ENCODE measurements at regions not wholly inside any gene's neighbourhood (a gene's known extent, or its start where the extent isn't known, plus 50 kb on each side); places are given as distances from the start of the nearest gene placed in this dataset.

DNA sequence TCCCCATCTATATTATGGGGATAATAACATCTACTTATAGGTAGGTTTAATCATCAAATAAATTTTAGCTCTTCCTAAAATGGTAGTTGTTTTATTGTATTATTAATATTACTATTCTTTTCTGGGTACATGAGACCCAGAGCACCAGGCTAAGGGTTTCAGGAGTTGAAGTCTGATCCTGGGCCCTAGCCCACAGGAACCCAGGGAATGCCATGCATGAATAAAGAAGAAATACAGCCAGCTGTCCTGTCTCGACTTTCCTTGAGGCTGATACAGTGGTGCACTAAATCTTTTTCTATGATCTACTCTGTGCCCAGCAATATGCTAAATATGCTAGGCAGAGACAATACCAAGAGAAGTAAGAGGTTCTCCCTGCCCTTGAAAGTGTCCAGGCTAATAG, 72.1 kb upstream of the ATP2C1 start:
- TF ChIP-seq, protein P1, sequence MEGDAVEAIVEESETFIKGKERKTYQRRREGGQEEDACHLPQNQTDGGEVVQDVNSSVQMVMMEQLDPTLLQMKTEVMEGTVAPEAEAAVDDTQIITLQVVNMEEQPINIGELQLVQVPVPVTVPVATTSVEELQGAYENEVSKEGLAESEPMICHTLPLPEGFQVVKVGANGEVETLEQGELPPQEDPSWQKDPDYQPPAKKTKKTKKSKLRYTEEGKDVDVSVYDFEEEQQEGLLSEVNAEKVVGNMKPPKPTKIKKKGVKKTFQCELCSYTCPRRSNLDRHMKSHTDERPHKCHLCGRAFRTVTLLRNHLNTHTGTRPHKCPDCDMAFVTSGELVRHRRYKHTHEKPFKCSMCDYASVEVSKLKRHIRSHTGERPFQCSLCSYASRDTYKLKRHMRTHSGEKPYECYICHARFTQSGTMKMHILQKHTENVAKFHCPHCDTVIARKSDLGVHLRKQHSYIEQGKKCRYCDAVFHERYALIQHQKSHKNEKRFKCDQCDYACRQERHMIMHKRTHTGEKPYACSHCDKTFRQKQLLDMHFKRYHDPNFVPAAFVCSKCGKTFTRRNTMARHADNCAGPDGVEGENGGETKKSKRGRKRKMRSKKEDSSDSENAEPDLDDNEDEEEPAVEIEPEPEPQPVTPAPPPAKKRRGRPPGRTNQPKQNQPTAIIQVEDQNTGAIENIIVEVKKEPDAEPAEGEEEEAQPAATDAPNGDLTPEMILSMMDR (conservative IDR thresholded peaks at IDR 0.05; ENCODE audit: low read depth, low read length): no peak
- no peak overlapping the region for H3K4me3 ChIP-seq (ENCODE audit: low read length)
- no peak for DNase-seq (ENCODE audit: low read depth)

DNA sequence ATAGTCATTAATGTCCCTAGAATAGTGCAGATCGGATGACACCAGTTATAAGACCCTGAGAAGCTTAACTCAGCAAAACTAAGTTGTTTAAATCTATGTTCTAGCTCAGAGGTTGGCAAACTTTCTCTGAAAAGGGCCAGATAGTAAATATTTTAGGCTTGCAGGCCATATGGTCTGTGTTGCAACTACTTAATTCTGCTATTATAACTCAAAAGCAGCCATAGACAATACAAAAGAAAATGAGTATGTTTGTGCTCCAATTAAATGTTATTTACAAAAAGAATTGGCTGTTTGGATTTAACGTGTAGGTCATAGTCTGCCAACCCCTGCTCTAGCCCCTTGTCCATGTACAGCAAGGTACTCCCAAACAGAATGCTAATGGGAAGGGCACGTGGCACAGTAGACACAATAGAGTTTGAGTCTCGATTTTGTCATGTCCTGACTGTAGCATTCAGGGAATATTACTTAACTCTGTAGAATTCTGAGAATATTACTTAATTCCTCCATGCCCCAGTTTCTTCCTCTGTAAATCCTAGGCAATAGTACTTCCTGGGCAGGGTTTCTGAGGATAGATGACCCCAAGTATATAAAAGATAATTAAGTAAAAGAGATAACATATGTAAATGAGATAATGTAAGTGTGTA, 70.5 kb upstream of the ATP2C1 start:
- TF ChIP-seq, protein P1 (conservative IDR thresholded peaks at IDR 0.05; ENCODE audit: low read depth, low read length): no peak
- no peak for DNase-seq (ENCODE audit: low read depth)
- H3K4me3 ChIP-seq (ENCODE audit: low read length): no peak overlapping the region

DNA sequence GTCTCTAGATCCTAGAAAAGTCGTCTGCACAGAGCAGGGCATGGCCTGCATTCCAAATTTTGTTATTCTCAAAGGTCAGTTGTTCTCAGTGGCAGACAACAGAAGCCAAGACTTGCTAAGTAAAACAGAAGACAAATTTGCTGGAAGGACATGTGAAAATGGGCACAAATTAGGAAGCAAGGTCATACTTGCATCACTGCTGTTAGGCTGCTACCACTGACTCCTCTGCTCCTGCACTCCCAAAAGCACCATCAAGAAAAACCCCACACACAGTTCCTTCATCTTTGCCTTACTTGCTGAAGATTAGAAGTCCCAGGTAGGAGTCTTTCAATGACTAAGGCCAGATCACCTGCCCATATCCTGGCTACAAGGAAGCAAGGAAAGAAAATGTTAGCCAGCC, 69.9 kb upstream of the ATP2C1 start:
- TF ChIP-seq, protein P1 (conservative IDR thresholded peaks at IDR 0.05; ENCODE audit: low read depth, low read length): no peak
- no peak for DNase-seq (ENCODE audit: low read depth)
- H3K4me3 ChIP-seq (ENCODE audit: low read length): no peak overlapping the region

DNA sequence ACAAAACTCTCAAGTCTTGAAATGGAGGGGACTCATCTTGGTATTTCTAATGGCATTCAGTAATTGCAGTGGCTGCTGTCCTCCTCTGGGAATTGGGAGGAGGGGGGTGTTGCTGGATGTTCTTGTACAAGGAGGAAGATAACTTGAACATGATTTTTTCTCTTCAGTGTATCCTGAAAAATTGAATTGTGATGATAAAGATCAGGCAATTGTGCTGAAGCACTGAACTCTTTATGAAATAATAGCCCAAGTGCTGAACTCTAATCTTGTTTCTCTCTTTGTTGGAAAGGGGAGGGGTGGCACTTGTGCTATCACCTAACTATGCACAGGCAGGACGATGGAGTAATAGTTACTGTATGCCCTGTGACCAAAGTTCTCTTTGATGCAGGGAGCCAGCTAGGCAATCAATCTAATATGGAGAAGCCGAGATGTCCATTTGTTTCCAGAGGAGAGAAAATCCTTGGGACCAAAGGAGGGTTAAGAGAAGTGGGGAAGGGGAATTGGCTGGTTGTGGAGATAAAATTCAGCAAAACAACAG, 68.1 kb upstream of the ATP2C1 start:
- H3K4me3 ChIP-seq (ENCODE audit: low read length): no peak overlapping the region
- TF ChIP-seq, protein P1 (conservative IDR thresholded peaks at IDR 0.05; ENCODE audit: low read depth, low read length): no peak
- no peak for DNase-seq (ENCODE audit: low read depth)

DNA sequence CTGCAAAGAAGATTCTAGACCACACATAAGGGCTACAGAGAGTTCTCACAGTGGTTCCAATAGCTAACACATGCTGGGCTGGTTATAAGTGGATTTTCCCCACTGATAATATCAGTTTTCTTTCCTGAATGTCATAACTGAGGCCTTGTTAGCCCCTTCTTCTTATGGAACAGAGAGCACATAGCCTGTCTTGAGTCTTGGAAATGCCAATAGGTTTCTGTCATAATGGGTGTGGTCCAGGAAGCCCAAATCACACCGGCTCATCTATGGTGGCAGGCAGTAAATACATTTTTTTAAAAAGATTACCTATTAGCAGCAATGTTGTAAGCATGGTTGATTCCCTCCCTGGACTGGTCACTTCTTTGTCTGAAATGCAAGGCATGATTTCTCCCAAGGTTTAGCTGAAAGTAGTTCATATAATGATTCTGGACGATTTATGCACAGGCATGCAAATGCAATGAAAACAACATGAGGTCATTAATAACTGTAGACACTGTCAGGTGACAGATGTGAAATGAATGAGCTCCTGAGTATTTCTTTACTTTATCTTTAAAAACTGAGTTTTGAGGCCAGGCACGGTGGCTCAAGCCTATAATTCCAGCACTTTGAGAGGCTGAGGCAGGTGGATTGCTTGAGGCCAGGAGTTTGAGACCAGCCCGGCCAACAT, 67.2 kb upstream of the ATP2C1 start:
- TF ChIP-seq, protein P1 (conservative IDR thresholded peaks at IDR 0.05; ENCODE audit: low read depth, low read length): no peak
- H3K4me3 ChIP-seq (ENCODE audit: low read length): no peak overlapping the region
- no peak for DNase-seq (ENCODE audit: low read depth)

DNA sequence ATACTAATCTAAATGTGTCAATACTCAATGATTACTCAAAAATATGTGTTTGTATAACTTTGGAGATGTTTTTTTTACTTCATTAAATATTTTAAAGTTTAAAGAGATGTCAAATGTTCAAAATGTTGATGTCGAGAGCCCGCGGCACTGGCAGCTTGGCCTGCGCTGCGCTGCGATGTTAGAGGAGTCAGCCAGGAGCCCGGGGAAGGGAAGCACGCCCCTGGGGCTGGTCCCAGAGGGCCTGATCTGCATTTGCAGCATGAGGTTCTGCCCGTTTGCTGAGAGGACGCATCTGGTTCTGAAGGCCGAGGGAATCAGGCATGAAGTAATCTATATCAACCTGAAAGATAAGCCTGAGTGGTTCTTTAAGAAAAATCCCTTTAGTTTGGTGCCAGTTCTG, 66.4 kb upstream of the ATP2C1 start:
- no peak overlapping the region for H3K4me3 ChIP-seq (ENCODE audit: low read length)
- TF ChIP-seq, protein P1 (conservative IDR thresholded peaks at IDR 0.05; ENCODE audit: low read depth, low read length): no peak
- no peak for DNase-seq (ENCODE audit: low read depth)
